Myocyte (in vitro differentiated cells): ENCODE measurements at regions not wholly inside any gene's neighbourhood (a gene's known extent, or its start where the extent isn't known, plus 50 kb on each side); places are given as distances from the start of the nearest gene placed in this dataset.

Source experiments
- DNase-seq: peaks from one replicate; pipeline ENCODE4 v3.0.0-alpha.2; 2012; ENCODE audit warnings: low read depth

GRCh38 chr5:4065472-4066320 lies 470.1 kb downstream of the IRX1 start:
- no peak for DNase-seq

DNA sequence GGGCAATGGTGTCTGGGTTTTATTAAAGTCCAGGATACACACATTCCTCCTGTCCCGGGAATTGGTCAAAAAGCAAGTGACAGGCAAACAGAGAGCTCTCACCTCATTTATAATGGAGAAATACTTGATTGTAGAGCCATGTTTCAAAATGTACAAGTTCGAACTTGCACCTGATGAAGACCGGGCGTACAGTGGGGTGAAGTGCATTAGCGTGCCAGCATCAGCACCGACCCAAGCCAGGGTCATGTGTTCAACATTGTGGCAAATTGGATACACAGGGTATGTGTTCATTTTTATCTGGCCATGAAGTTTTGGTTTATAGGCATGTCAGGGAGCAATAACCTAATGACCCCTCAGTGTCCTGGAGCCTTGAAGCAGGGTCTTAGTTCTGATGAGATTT lies 472.5 kb downstream of the IRX1 start:
- DNase-seq = no peak

DNA sequence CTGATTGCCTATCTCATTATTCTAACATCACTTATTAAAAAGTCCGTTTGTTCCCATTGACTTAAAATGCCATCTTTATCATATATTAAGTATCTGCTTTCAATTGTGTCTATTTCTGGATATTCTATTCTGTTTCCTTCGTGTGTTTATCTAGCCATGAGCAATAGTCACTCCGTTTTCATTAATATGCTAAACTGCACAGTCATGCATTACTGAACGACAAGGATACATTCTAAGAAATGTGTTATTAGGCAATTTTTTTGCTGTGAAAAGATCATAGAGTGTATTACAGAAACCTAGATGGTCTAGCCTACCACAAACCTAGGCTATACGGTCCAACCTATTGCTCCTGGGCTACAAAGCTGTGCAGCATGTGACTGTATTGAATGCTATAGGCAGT lies 482.9 kb downstream of the IRX1 start:
- no peak for DNase-seq

GRCh38 chr5:4079831-4080230 lies 484.2 kb downstream of the IRX1 start:
- no peak for DNase-seq

DNA sequence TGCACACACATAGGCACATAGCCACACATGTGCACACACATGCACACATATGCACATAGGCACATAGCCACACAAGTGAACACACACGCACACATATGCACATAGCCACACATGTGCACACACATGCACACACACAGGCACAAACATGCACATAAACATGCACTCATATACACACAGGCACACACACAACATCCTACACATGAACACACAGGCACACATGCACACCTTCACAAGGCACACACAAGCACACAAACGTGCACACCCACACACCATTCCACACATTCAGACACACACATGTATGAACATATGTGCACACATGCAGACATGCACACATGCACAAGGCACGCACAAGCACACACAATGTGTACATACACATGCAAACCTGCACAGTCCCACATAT lies 484.7 kb downstream of the IRX1 start:
- no peak for DNase-seq

- DNase-seq = no peak
Measured at GRCh38 chr5:4081059-4081458, 485.4 kb downstream of the IRX1 start.

DNA sequence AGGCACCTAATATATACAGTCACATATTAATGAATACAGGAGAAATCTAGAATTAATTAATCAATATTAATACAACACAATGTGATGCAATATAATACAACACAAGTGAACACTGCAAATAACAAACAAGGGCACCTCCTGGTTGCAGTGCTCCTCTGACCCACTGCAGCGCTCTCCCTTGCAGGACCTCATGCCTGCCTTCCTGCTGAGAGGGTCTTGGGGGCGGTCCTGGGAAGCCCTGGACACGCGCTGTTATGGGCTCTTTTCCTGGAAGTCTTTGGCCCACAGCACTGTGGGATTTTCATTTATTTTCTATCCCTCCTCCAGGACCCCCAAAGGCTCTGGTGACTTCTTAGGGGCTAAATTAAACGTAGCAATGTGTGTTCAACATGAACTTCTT lies 485.8 kb downstream of the IRX1 start:
- no peak for DNase-seq

- DNase-seq = no peak
Measured at GRCh38 chr5:4082966-4083564, 487.4 kb downstream of the IRX1 start.

GRCh38 chr5:4083591-4084337 lies 488.1 kb downstream of the IRX1 start:
- no peak for DNase-seq

DNA sequence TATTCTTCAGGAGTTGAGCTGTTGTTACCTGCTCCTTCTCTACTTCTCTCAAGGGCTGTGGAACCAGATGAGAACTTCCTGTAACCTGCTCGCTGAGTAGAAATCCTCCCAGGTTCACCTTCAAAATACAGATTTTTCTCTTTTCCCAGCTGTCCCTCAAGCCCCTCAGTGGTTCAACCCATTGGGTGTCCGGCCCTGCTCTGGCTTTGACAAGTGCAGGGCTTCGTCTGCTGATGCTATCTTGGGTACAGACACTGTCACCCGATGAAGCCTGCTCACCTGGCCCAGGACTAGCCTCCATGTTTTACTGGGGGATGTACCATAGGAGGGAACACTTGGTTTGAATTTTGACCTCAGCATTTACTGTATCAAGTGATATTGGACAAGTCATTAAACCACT lies 490.4 kb downstream of the IRX1 start:
- no peak for DNase-seq

GRCh38 chr5:4087110-4087509 lies 491.5 kb downstream of the IRX1 start:
- no peak for DNase-seq

GRCh38 chr5:4089087-4089486 lies 493.5 kb downstream of the IRX1 start:
- DNase-seq = no peak

DNA sequence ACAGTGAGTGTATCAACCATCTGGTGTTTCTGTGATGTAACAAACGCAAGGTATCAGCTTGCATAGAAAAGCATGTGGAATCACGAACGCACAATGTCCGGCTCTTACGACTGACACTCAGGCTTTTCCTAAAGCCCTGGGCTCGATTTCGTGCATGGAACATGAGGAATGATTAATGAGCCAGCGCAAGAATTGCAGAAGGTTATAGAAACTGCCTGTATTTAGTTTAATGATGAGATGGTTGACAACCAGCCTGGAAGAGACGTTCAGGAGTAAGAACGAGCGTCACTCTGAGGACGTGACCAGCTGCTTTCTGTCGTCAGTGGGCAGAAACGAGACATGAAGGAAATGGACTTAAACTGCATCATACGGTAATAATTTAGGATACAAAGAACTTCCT lies 497.6 kb downstream of the IRX1 start:
- DNase-seq = no peak

DNA sequence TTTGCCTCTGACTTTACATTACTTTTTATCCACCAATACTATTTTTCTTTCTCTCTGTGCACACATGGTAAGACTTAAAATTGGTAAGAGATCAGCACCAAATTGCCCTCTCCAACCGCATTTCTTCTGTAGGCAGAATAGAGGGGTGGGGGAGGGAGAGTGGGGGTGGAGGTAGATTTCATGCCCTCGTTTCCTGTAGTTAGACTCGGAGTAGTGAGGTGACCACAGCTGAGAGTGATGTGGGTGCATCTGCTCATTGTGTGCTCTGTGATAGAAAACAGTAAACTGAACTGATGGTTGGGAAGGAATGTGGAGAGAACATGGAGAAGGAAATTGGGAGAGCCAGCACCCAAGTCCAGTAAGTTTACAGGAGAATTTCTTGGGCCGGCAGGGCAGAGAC lies 498.3 kb downstream of the IRX1 start:
- no peak for DNase-seq

- DNase-seq = no peak
Measured at GRCh38 chr5:4095918-4096630, 500.4 kb downstream of the IRX1 start.

GRCh38 chr5:4097199-4097598 lies 501.6 kb downstream of the IRX1 start:
- DNase-seq = no peak

- no peak for DNase-seq
Measured at GRCh38 chr5:4098226-4098625, 502.6 kb downstream of the IRX1 start.

DNA sequence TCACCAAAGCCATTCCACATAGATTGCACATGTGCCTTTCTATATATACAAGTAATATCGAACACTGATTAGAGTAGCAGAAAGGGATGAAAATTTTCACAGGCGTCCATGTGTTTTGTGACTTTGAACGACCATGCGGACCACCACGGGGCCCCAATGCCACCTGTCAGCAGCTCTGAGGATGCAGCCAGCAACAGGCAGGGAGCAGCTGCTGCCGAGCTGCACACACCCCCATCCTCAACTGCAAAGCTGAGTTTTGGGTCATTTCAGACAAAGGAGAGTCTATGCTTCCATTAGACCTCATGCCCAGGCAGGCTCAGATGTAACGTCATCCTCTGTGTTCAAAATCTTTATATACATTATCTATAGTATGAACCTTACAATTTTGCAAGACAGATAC lies 503.8 kb downstream of the IRX1 start:
- DNase-seq = no peak

DNA sequence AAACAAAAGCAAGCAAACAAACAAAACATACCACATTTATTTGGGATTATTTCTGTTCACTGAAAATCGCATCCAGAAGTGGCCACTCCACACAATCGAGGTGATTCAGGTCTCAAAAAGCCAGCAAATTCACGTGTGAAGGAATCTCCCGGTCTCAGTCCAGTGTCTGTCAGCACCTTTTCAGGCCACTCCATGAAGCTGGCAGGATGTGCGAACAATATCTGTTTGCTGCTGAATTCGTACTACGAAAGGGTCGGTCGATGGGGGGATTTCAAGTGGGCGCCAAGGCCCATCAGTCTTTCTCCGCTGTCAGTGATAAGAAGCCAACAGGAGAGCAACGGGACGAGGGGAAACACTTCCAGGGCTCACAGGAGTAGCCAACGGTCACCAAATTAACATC lies 505.1 kb downstream of the IRX1 start:
- no peak for DNase-seq

DNA sequence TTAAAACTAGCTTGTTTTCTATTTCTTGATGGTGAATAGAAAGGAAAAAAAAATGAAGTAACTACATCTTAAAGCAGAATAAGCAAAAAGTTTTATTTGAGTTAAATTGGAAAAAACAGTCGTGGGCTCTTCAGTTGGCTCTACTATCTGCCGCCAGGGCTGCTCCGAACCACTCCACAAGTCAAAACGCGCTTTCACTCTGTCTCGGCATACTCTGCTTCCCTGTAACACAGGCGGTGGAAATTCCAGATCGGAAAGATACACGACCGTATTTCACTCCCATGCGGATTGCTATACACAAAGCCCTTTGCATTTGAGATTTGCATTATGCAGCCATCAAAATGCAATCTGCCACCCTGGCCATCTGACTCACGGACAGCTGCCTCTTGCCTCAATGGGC lies 505.6 kb downstream of the IRX1 start:
- DNase-seq = no peak

DNA sequence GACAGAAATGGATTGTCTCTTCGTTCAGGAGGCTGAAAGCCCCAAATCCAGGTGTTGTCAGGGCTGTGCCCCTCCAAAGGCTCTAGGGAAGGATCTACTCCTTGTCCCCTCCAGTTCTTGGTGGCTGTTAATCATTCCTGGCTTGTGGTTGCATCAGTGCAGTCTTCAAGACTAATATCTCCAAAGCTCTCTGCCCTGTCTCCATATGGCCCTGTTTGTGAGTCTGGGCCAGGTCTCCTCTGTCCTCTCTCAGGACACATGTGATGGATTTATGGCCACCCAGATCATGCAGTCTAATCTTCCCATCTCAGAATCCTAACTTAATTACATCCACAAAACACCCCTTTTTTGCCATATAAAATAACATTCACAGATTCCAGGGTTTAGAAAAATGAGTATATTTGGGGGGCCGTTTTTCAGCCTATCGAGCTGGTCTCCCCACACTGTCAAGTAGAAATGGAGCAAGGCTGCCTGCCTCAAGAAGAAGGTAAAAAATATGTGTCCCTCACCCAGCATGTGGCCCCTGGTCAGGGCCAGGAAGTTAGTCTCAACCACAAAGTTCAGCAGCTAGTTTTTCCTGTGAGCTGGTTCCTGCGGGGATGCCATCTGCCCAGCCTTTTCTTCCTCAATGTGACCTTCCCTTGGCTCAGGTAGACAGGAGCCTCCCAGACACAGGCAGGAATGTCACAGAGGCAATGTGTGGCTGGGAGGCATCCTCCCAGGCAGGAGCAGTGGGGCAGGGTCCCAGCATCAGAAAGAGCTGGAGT lies 509.4 kb downstream of the IRX1 start:
- DNase-seq = no peak
